HEK293 (cell line): ENCODE measurements at regions not wholly inside any gene's neighbourhood (a gene's known extent, or its start where the extent isn't known, plus 50 kb on each side); places are given as distances from the start of the nearest gene placed in this dataset.

Source experiments
- CTCF ChIA-PET: fragments of 350-600 bp; formaldehyde crosslinking; extraction: SDS; loops from one replicate; lab custom pipeline; 2021; ENCODE audit warnings: antibody characterized with exemption; lab: Yijun Ruan, JAX
- POLR2A ChIA-PET: fragments of 300-600 bp; formaldehyde crosslinking; extraction: SDS; loops from one replicate; lab custom pipeline; 2020; ENCODE audit warnings: antibody characterized with exemption, inconsistent platforms; lab: Yijun Ruan, JAX
- H3K27ac ChIP-seq: fragments of 200-500 bp; sonication (Bioruptor generic); 2 replicates; pipeline ENCODE4 v1.5.1; 2014; ENCODE audit warnings: low read depth, low read length, control low read depth, inconsistent platforms; ENCODE audit errors: extremely low read depth
- H3K36me3 ChIP-seq, 2 experiments: fragments of 200-500 bp in 1 of 2; sonication (Bioruptor generic) in 1 of 2; 1 replicate in 1 of 2; 2 replicates in 1 of 2; pipeline ENCODE4 v1.5.1; 2014 to 2017; ENCODE audit warnings: inconsistent platforms in 2 of 2, low read length in 2 of 2; ENCODE audit not compliant: control insufficient read depth in 2 of 2, insufficient read depth in 1 of 2
- H3K4me1 ChIP-seq: fragments of 200-500 bp; sonication (Bioruptor generic); 2 replicates; pipeline ENCODE4 v1.5.1; 2014; ENCODE audit warnings: mild to moderate bottlenecking, low read length, inconsistent platforms; ENCODE audit not compliant: control insufficient read depth, insufficient read depth
- H3K4me3 ChIP-seq: 2 replicates; pipeline ENCODE4 v1.5.1; 2011; ENCODE audit warnings: low read depth, mild to moderate bottlenecking, control low read depth, low read length, moderate library complexity
- H3K9me3 ChIP-seq: fragments of 200-500 bp; sonication (Bioruptor generic); 2 replicates; pipeline ENCODE4 v1.5.1; 2014; ENCODE audit warnings: low read depth, low read length, inconsistent platforms; ENCODE audit not compliant: control insufficient read depth, insufficient read depth
- CTCF ChIP-seq: fragments of 450-650 bp; formaldehyde crosslinking; IDR thresholded peaks from 2 replicates; pipeline ENCODE4 v1.5.1; 2016; ENCODE audit warnings: missing biosample characterization, missing genetic modification characterization
- GLI2 ChIP-seq: fragments of 450-650 bp; formaldehyde crosslinking; IDR thresholded peaks from 2 replicates; pipeline ENCODE4; 2017; ENCODE audit warnings: missing biosample characterization, missing genetic modification characterization, low read depth, borderline replicate concordance
- KLF9 ChIP-seq: fragments of 450-650 bp; formaldehyde crosslinking; IDR thresholded peaks from 2 replicates; pipeline ENCODE4 v1.5.1; 2016; ENCODE audit warnings: missing biosample characterization, missing genetic modification characterization, low read depth
- OVOL3 ChIP-seq: fragments of 450-650 bp; formaldehyde crosslinking; IDR thresholded peaks from 2 replicates; pipeline ENCODE4 v1.5.1; 2016; ENCODE audit warnings: missing biosample characterization, missing genetic modification characterization
- PRDM6 ChIP-seq: fragments of 450-650 bp; formaldehyde crosslinking; IDR thresholded peaks from 2 replicates; pipeline ENCODE4 v1.5.1; 2017; ENCODE audit warnings: missing biosample characterization, missing genetic modification characterization
- WT1 ChIP-seq: fragments of 450-650 bp; formaldehyde crosslinking; IDR thresholded peaks from 2 replicates; pipeline ENCODE4 v1.5.1; 2016; ENCODE audit warnings: missing biosample characterization, missing genetic modification characterization
- ZBTB21 ChIP-seq: fragments of 450-650 bp; formaldehyde crosslinking; IDR thresholded peaks from 2 replicates; pipeline ENCODE4 v1.5.1; 2017; ENCODE audit warnings: missing biosample characterization, missing genetic modification characterization
- ZBTB44 ChIP-seq: fragments of 450-650 bp; IDR thresholded peaks from 2 replicates; pipeline ENCODE4 v1.5.1; 2018; ENCODE audit warnings: missing biosample characterization, mild to moderate bottlenecking, missing genetic modification characterization
- ZFHX2 ChIP-seq: fragments of 450-650 bp; formaldehyde crosslinking; conservative IDR thresholded peaks from 2 replicates; pipeline ENCODE4 v1.5.1; 2016; ENCODE audit warnings: missing biosample characterization, missing genetic modification characterization
- ZFP41 ChIP-seq: fragments of 450-650 bp; formaldehyde crosslinking; IDR thresholded peaks from 2 replicates; pipeline ENCODE4 v1.5.1; 2016; ENCODE audit warnings: missing biosample characterization, missing genetic modification characterization, borderline replicate concordance
- ZNF202 ChIP-seq: fragments of 450-650 bp; formaldehyde crosslinking; IDR thresholded peaks from 2 replicates; pipeline ENCODE4 v1.5.1; 2016; ENCODE audit warnings: missing biosample characterization, missing genetic modification characterization, borderline replicate concordance
- ZNF239 ChIP-seq: fragments of 450-650 bp; formaldehyde crosslinking; IDR thresholded peaks from 2 replicates; pipeline ENCODE4 v1.5.1; 2016; ENCODE audit warnings: missing biosample characterization, missing genetic modification characterization
- ZNF24 ChIP-seq: fragments of 450-650 bp; formaldehyde crosslinking; IDR thresholded peaks from 2 replicates; pipeline ENCODE4 v1.5.1; 2016; ENCODE audit warnings: missing biosample characterization, missing genetic modification characterization
- ZNF37A ChIP-seq: fragments of 450-650 bp; IDR thresholded peaks from 2 replicates; pipeline ENCODE4 v1.5.1; 2018; ENCODE audit warnings: missing biosample characterization, missing genetic modification characterization
- ZNF426 ChIP-seq: fragments of 450-650 bp; formaldehyde crosslinking; IDR thresholded peaks from 2 replicates; pipeline ENCODE4 v1.5.1; 2017; ENCODE audit warnings: missing biosample characterization, missing genetic modification characterization, mild to moderate bottlenecking, inconsistent platforms, moderate library complexity
- ZNF571 ChIP-seq: fragments of 450-650 bp; formaldehyde crosslinking; IDR thresholded peaks from 2 replicates; pipeline ENCODE4 v1.5.0; 2017; ENCODE audit warnings: missing biosample characterization, missing genetic modification characterization
- ZNF621 ChIP-seq: fragments of 450-650 bp; formaldehyde crosslinking; IDR thresholded peaks from 2 replicates; pipeline ENCODE4 v1.5.1; 2017; ENCODE audit warnings: missing biosample characterization, missing genetic modification characterization
- ZNF624 ChIP-seq: fragments of 450-650 bp; formaldehyde crosslinking; IDR thresholded peaks from 2 replicates; pipeline ENCODE4 v1.5.1; 2017; ENCODE audit warnings: missing biosample characterization, missing genetic modification characterization
- ZNF629 ChIP-seq: fragments of 450-650 bp; formaldehyde crosslinking; IDR thresholded peaks from 2 replicates; pipeline ENCODE4 v1.5.1; 2017; ENCODE audit warnings: missing biosample characterization, missing genetic modification characterization
- ZNF654 ChIP-seq: fragments of 450-650 bp; formaldehyde crosslinking; IDR thresholded peaks from 2 replicates; pipeline ENCODE4 v1.5.1; 2016; ENCODE audit warnings: low read depth, missing biosample characterization, missing genetic modification characterization
- ZNF701 ChIP-seq: fragments of 450-650 bp; formaldehyde crosslinking; IDR thresholded peaks from 2 replicates; pipeline ENCODE4 v1.5.1; 2016; ENCODE audit warnings: missing biosample characterization, missing genetic modification characterization
- ZSCAN18 ChIP-seq: fragments of 450-650 bp; formaldehyde crosslinking; IDR thresholded peaks from 2 replicates; pipeline ENCODE4 v1.5.1; 2016; ENCODE audit warnings: missing biosample characterization, missing genetic modification characterization
- ZXDB ChIP-seq: fragments of 450-650 bp; formaldehyde crosslinking; IDR thresholded peaks from 2 replicates; pipeline ENCODE4 v1.5.1; 2016; ENCODE audit warnings: missing biosample characterization, missing genetic modification characterization

GRCh38 chr9:38136386-38136785 lies 67.4 kb upstream of the SHB start:
- no peaks in the 10 kb centered on the region for H3K9me3 ChIP-seq
- ChIA-PET CTCF (interaction anchor here (0.8 to 1.9 kb wide), 3 partner anchors 10 to 48 kb away, joined by 3 to 10 read pairs (median 3); no protein-coding TSS in a partner anchor), POLR2A (no interaction called here)
- no peak overlapping the region for H3K27ac ChIP-seq
- no peak overlapping the region for H3K4me3 ChIP-seq
- no peaks in the 10 kb centered on the region for H3K4me1 ChIP-seq
- no peaks in the 10 kb centered on the region for H3K36me3 ChIP-seq
- TF ChIP-seq OVOL3 (tag by site-specific recombination), result no peak
- TF ChIP-seq ZNF621 (tag by site-specific recombination), result no peak
- no peak for TF ChIP-seq CTCF
- no peak for TF ChIP-seq ZNF571 (tag by site-specific recombination)
- TF ChIP-seq GLI2 (tag by site-specific recombination), result no peak
- no peak for TF ChIP-seq ZNF24 (tag by site-specific recombination)
- TF ChIP-seq ZNF629 (tag by site-specific recombination), result no peak
- TF ChIP-seq PRDM6 (tag by site-specific recombination), result no peak
- no peak for TF ChIP-seq ZXDB
- no peak for TF ChIP-seq ZFP41 (tag by site-specific recombination)
- TF ChIP-seq KLF9, result no peak
- TF ChIP-seq ZNF701, result no peak
- no peak for TF ChIP-seq ZNF426 (tag by site-specific recombination)
- no peak for TF ChIP-seq ZSCAN18 (tag by site-specific recombination)
- TF ChIP-seq WT1 (tag by site-specific recombination), result no peak
- no peak for TF ChIP-seq ZBTB44
- TF ChIP-seq ZNF239 (tag by site-specific recombination), result no peak
- TF ChIP-seq ZNF202 (tag by site-specific recombination), result no peak
- TF ChIP-seq ZBTB21, result no peak

- H3K4me3 ChIP-seq, result no peak overlapping the region
- H3K27ac ChIP-seq, result no peak overlapping the region
- H3K9me3 ChIP-seq, result no peaks in the 10 kb centered on the region
- no peaks in the 10 kb centered on the region for H3K4me1 ChIP-seq
- CTCF ChIA-PET, result interaction anchor here (0.6 to 1.7 kb wide), 4 partner anchors 9 to 62 kb away, joined by 3 to 5 read pairs (median 4); no protein-coding TSS in a partner anchor
- H3K36me3 ChIP-seq, result no peaks in the 10 kb centered on the region
- POLR2A ChIA-PET, result interaction anchor here (0.5 kb wide), 2 partner anchors 486 to 669 kb away, joined by 3 read pairs; partner anchors contain the start of genes ANKRD18A and ZBTB5
- TF ChIP-seq ZNF37A (tag by site-specific recombination), result no peak
- no peak for TF ChIP-seq ZBTB44
- no peak for TF ChIP-seq ZNF654
- no peak for TF ChIP-seq ZNF624 (tag by site-specific recombination)
- TF ChIP-seq ZFHX2 (tag by site-specific recombination), result no peak
These were observed 65.7 kb upstream of the SHB start for GRCh38 chr9:38134611-38135237.
